HepG2 (cell line): ENCODE measurements at regions not wholly inside any gene's neighbourhood (a gene's known extent, or its start where the extent isn't known, plus 50 kb on each side); places are given as distances from the start of the nearest gene placed in this dataset.

ENCODE experiments used
- EEA1 ChIP-seq: sonication (generic); formaldehyde crosslinking; IDR thresholded peaks from 2 replicates; pipeline ENCODE4 v1.5.1; 2020; ENCODE audit warnings: mild to moderate bottlenecking, missing genetic modification reagents, borderline replicate concordance
- ELF3 ChIP-seq: IDR thresholded peaks from 2 replicates; pipeline ENCODE4 v1.6.1; 2016; ENCODE audit warnings: missing genetic modification reagents, missing compliant biosample characterization
- HHEX ChIP-seq: IDR thresholded peaks from 2 replicates; pipeline ENCODE4 v1.6.1; 2016; ENCODE audit warnings: control low read depth
- KDM5A ChIP-seq: fragments of 200-600 bp; sonication (generic); IDR thresholded peaks from 2 replicates; pipeline ENCODE4 v1.7.0; 2018; ENCODE audit warnings: antibody characterized with exemption, mild to moderate bottlenecking, low read length, borderline replicate concordance
- KMT2B ChIP-seq: IDR thresholded peaks from 2 replicates; pipeline ENCODE4 v1.6.1; 2016; ENCODE audit warnings: missing genetic modification reagents, missing compliant biosample characterization
- MAFG ChIP-seq: sonication (generic); formaldehyde crosslinking; IDR thresholded peaks from 2 replicates; pipeline ENCODE4 v1.5.1; 2020; ENCODE audit warnings: mild to moderate bottlenecking, missing genetic modification reagents
- NFIB ChIP-seq: sonication (generic); formaldehyde crosslinking; IDR thresholded peaks from 2 replicates; pipeline ENCODE4 v1.9.0; 2021; ENCODE audit warnings: missing genetic modification reagents, mild to moderate bottlenecking, borderline replicate concordance
- PHF8 ChIP-seq: sonication (generic); formaldehyde crosslinking; IDR thresholded peaks from 2 replicates; pipeline ENCODE4 v1.5.0; 2020; ENCODE audit warnings: missing genetic modification reagents
- PRDM15 ChIP-seq: sonication (generic); formaldehyde crosslinking; IDR thresholded peaks from 2 replicates; pipeline ENCODE4 v1.4.0; 2020; ENCODE audit warnings: missing genetic modification reagents
- PRPF4 ChIP-seq: fragments of 200-400 bp; formaldehyde crosslinking; IDR thresholded peaks from 2 replicates; pipeline ENCODE4 v1.6.1; 2016; ENCODE audit warnings: low read length, low read depth; ENCODE audit not compliant: poor library complexity, severe bottlenecking
- RAD51 ChIP-seq: fragments of 450-650 bp; IDR thresholded peaks from 2 replicates; pipeline ENCODE4 v1.6.1; 2016; ENCODE audit warnings: borderline replicate concordance
- RBM22 ChIP-seq: fragments of 200-400 bp; formaldehyde crosslinking; optimal IDR thresholded peaks from 2 replicates; pipeline ENCODE3; 2017; ENCODE audit warnings: mild to moderate bottlenecking, low read length, moderate library complexity
- SOX6 ChIP-seq, 2 experiments: fragments of 450-650 bp in 1 of 2; sonication (generic) in 1 of 2; formaldehyde crosslinking in 1 of 2; IDR thresholded peaks; 2 replicates each; pipeline versions ENCODE4 v1.4.0 to v1.6.1; 2017 to 2020; ENCODE audit warnings: antibody characterized with exemption in 1 of 2, mild to moderate bottlenecking in 1 of 2, missing genetic modification reagents in 1 of 2
- TOE1 ChIP-seq: sonication (generic); formaldehyde crosslinking; IDR thresholded peaks from 2 replicates; pipeline ENCODE4 v1.4.0; 2020; ENCODE audit warnings: mild to moderate bottlenecking, missing genetic modification reagents
- TP53 ChIP-seq: sonication (generic); formaldehyde crosslinking; conservative IDR thresholded peaks from 2 replicates; pipeline ENCODE4 v1.4.0; 2020; ENCODE audit warnings: missing genetic modification reagents
- ZNF224 ChIP-seq: sonication (generic); formaldehyde crosslinking; IDR thresholded peaks from 2 replicates; pipeline ENCODE4 v1.5.0; 2020; ENCODE audit warnings: mild to moderate bottlenecking, missing genetic modification reagents
- ZNF296 ChIP-seq: sonication (generic); formaldehyde crosslinking; conservative IDR thresholded peaks from 2 replicates; pipeline ENCODE4 v1.5.0; 2020; ENCODE audit warnings: mild to moderate bottlenecking, missing genetic modification reagents
- ZNF605 ChIP-seq: sonication (generic); formaldehyde crosslinking; IDR thresholded peaks from 2 replicates; pipeline ENCODE4 v1.8.0; 2022; ENCODE audit warnings: mild to moderate bottlenecking, missing genetic modification reagents
- ZNF75D ChIP-seq: sonication (generic); formaldehyde crosslinking; IDR thresholded peaks from 2 replicates; pipeline ENCODE4 v1.8.1; 2023; ENCODE audit warnings: missing genetic modification reagents, mild to moderate bottlenecking, borderline replicate concordance
- TF ChIP-seq, protein P1 (sequence below): sonication (generic); formaldehyde crosslinking; IDR thresholded peaks from 2 replicates; pipeline ENCODE4 v1.4.0; 2020; ENCODE audit warnings: mild to moderate bottlenecking, missing genetic modification reagents
- TF ChIP-seq, protein P2 (sequence below): sonication (generic); formaldehyde crosslinking; IDR thresholded peaks from 2 replicates; pipeline ENCODE4 v1.4.0; 2020; ENCODE audit warnings: missing genetic modification reagents
- TF ChIP-seq, protein P3 (sequence below): sonication (generic); formaldehyde crosslinking; IDR thresholded peaks from 2 replicates; pipeline ENCODE4; 2020; ENCODE audit warnings: missing genetic modification reagents, mild to moderate bottlenecking, borderline replicate concordance
- TF ChIP-seq, protein P4 (sequence below): sonication (generic); formaldehyde crosslinking; IDR thresholded peaks from 2 replicates; pipeline ENCODE4 v1.4.0; 2020; ENCODE audit warnings: missing genetic modification reagents, low read depth, mild to moderate bottlenecking, borderline replicate concordance

- TF ChIP-seq, protein P1, sequence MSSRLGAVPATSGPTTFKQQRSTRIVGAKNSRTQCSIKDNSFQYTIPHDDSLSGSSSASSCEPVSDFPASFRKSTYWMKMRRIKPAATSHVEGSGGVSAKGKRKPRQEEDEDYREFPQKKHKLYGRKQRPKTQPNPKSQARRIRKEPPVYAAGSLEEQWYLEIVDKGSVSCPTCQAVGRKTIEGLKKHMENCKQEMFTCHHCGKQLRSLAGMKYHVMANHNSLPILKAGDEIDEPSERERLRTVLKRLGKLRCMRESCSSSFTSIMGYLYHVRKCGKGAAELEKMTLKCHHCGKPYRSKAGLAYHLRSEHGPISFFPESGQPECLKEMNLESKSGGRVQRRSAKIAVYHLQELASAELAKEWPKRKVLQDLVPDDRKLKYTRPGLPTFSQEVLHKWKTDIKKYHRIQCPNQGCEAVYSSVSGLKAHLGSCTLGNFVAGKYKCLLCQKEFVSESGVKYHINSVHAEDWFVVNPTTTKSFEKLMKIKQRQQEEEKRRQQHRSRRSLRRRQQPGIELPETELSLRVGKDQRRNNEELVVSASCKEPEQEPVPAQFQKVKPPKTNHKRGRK (CRISPR knock-in tag), result no peak
- TF ChIP-seq KMT2B, result no peak
- TF ChIP-seq, protein P2, sequence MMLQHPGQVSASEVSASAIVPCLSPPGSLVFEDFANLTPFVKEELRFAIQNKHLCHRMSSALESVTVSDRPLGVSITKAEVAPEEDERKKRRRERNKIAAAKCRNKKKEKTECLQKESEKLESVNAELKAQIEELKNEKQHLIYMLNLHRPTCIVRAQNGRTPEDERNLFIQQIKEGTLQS (CRISPR knock-in tag), result no peak
- peak; percentile 92 for TF ChIP-seq ELF3
- TF ChIP-seq PRDM15, result no peak
- no peak for TF ChIP-seq TP53 (CRISPR knock-in tag)
- TF ChIP-seq, protein P3, sequence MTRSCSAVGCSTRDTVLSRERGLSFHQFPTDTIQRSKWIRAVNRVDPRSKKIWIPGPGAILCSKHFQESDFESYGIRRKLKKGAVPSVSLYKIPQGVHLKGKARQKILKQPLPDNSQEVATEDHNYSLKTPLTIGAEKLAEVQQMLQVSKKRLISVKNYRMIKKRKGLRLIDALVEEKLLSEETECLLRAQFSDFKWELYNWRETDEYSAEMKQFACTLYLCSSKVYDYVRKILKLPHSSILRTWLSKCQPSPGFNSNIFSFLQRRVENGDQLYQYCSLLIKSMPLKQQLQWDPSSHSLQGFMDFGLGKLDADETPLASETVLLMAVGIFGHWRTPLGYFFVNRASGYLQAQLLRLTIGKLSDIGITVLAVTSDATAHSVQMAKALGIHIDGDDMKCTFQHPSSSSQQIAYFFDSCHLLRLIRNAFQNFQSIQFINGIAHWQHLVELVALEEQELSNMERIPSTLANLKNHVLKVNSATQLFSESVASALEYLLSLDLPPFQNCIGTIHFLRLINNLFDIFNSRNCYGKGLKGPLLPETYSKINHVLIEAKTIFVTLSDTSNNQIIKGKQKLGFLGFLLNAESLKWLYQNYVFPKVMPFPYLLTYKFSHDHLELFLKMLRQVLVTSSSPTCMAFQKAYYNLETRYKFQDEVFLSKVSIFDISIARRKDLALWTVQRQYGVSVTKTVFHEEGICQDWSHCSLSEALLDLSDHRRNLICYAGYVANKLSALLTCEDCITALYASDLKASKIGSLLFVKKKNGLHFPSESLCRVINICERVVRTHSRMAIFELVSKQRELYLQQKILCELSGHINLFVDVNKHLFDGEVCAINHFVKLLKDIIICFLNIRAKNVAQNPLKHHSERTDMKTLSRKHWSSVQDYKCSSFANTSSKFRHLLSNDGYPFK (CRISPR knock-in tag), result no peak
- TF ChIP-seq SOX6 (IDR thresholded peaks at IDR 0.05), result no peak
- TF ChIP-seq SOX6 (CRISPR knock-in tag; IDR thresholded peaks at IDR 0.05), result peak; percentile 85
- TF ChIP-seq, protein P4, sequence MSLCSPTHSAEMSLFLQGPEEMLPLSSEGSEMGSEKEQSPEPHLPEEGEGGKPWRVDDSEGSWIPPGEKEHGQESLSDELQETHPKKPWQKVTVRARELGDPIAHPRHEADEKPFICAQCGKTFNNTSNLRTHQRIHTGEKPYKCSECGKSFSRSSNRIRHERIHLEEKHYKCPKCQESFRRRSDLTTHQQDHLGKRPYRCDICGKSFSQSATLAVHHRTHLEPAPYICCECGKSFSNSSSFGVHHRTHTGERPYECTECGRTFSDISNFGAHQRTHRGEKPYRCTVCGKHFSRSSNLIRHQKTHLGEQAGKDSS (CRISPR knock-in tag), result no peak; the same call in 1 of the 2 replicates
- no peak for TF ChIP-seq ZNF296 (CRISPR knock-in tag)
- TF ChIP-seq HHEX (CRISPR knock-in tag), result peak; percentile 99
- no peak for TF ChIP-seq ZNF75D (CRISPR knock-in tag)
- TF ChIP-seq ZNF605, result no peak
- TF ChIP-seq MAFG (CRISPR knock-in tag), result no peak
- TF ChIP-seq ZNF224 (CRISPR knock-in tag), result no peak
- no peak for TF ChIP-seq PRPF4
- no peak for TF ChIP-seq EEA1 (CRISPR knock-in tag)
- TF ChIP-seq KDM5A, result no peak
- TF ChIP-seq RAD51, result no peak
- TF ChIP-seq NFIB (CRISPR knock-in tag), result no peak
- no peak for TF ChIP-seq RBM22
- TF ChIP-seq TOE1 (CRISPR knock-in tag), result no peak
- TF ChIP-seq PHF8 (CRISPR knock-in tag), result no peak
Observed at GRCh38 chr2:175461839-175462238, 280.3 kb upstream of the ATP5MC3 start (continued).
